ENCODE measurements at regions not wholly inside any gene's neighbourhood (a gene's known extent, or its start where the extent isn't known, plus 50 kb on each side); places are given as distances from the start of the nearest gene placed in this dataset.

DNA sequence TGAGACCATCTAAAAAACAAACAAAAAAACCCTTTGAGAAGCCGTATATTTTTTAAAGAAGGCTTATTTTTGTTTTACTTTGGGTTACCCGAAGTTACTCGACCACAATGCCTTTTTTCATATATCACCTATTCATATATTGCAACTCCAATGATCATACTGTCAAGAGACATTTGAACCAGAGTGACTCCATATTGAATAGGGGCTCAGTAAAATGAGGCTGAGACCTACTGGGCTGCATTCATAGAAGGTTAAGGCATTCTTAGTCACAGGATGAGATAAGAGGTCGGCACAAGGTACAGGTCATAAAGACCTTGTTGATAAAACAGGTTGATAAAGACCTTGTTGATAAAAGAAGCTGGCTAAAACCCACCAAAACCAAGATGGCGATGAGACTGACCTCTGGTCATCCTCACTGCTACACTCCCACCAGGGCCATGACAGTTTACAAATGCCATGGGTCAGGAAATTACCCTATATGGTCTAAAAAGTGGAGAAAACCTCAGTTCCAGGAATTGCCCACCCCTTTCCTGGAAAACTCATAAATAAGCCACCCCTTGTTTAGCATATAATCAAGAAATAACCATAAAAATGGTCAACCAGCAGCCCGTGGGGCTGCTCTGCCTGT, 50.0 kb upstream of the PKP2 start:
- no peak overlapping the region for H3K4me3 ChIP-seq (ENCODE audit: low read depth, low read length)
- DNase-seq (ENCODE audit: low read depth), result no peak
- TF ChIP-seq, protein P1, sequence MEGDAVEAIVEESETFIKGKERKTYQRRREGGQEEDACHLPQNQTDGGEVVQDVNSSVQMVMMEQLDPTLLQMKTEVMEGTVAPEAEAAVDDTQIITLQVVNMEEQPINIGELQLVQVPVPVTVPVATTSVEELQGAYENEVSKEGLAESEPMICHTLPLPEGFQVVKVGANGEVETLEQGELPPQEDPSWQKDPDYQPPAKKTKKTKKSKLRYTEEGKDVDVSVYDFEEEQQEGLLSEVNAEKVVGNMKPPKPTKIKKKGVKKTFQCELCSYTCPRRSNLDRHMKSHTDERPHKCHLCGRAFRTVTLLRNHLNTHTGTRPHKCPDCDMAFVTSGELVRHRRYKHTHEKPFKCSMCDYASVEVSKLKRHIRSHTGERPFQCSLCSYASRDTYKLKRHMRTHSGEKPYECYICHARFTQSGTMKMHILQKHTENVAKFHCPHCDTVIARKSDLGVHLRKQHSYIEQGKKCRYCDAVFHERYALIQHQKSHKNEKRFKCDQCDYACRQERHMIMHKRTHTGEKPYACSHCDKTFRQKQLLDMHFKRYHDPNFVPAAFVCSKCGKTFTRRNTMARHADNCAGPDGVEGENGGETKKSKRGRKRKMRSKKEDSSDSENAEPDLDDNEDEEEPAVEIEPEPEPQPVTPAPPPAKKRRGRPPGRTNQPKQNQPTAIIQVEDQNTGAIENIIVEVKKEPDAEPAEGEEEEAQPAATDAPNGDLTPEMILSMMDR (IDR thresholded peaks at IDR 0.05; ENCODE audit: low read depth, low read length, missing control alignments), result no peak
- in situ Hi-C loops (cut with HindIII; ENCODE audit: low sequenced_read_pairs), result no loop called here
